Spinal cord (tissue), 9 donors: ENCODE measurements at regions not wholly inside any gene's neighbourhood (a gene's known extent, or its start where the extent isn't known, plus 50 kb on each side); places are given as distances from the start of the nearest gene placed in this dataset.

ENCODE experiments used
- DNase-seq, 6 donors: peaks; one replicate each; pipeline versions ENCODE4 v3.0.0 to v3.0.0-alpha.2; 2013 to 2015; ENCODE audit warnings: low spot score in 6 of 6, low read depth in 4 of 6
- H3K27ac ChIP-seq: one replicate; pipeline ENCODE4 v1.5.1; 2013; ENCODE audit warnings: low read depth, low read length, control low read depth
- H3K27me3 ChIP-seq: one replicate; pipeline ENCODE4 v1.6.1; 2013; ENCODE audit warnings: low read length; ENCODE audit not compliant: control insufficient read depth, insufficient read depth
- H3K36me3 ChIP-seq: one replicate; pipeline ENCODE4 v1.6.1; 2013; ENCODE audit warnings: low read length; ENCODE audit not compliant: control insufficient read depth, insufficient read depth
- H3K4me1 ChIP-seq: one replicate; pipeline ENCODE4 v1.6.1; 2013; ENCODE audit warnings: low read length; ENCODE audit not compliant: control insufficient read depth, insufficient read depth
- H3K4me3 ChIP-seq: one replicate; pipeline ENCODE4 v1.5.1; 2013; ENCODE audit warnings: low read depth, low read length, control low read depth
- H3K9me3 ChIP-seq: one replicate; pipeline ENCODE4 v1.6.1; 2013; ENCODE audit warnings: low read length; ENCODE audit not compliant: control insufficient read depth, insufficient read depth
- WGBS: methylation state at CpG from one replicate; pipeline ENCODE4 v1.1.5; 2013; ENCODE audit warnings: missing lambda C conversion rate; ENCODE audit not compliant: insufficient coverage; 5-methylcytosine and 5-hydroxymethylcytosine counted together
- donor health status: healthy.

DNA sequence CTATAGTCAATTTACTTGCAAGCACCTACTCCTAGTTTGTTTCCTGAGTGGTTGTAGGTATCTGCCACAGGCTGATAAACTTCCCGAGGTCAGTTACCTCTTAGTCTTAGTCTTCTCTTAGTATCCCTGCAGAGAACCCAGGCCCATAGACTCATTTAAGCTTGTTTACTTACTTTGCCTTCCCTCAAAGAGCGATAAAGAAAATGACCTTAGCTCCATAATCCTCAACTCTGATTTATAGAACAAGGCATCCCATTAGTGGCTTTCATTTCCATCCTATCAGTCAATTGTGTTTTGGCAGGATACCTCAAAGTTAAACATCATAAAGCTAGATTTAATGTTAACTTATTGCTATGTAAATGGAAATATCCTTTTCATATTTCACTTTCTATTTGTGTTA lies 119.7 kb downstream of the UCHL5 start:
- Histone ChIP-seq H3K27ac (no peak overlapping the region), H3K36me3 (no peaks in the 10 kb centered on the region), H3K4me3 (no peak overlapping the region), H3K9me3 (no peaks in the 10 kb centered on the region), H3K27me3 (no peaks in the 10 kb centered on the region), H3K4me1 (no peaks in the 10 kb centered on the region)
- no peak for DNase-seq
- 83% methylated on average over 2 of the region's 2 CpGs for whole genome bisulfite sequencing

DNA sequence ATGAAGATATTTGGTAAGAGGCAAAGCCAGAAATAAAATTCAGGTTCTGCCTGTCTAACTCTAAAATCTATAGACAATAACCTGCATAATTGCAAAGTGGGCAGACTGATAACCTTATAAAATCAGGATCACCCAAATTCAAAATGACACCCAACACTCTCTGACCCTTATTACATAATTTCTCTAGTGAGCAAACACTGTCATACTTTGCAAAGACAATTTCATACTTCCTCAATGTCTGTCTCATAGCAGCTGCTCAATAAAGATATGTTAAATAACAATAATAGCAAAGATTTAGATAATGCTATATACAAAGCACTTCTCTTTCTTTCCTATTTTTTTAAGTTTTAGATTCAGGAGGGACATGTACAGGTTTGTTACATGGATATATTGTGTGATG lies 118.5 kb downstream of the UCHL5 start:
- H3K27me3 ChIP-seq: no peaks in the 10 kb centered on the region
- H3K4me3 ChIP-seq: no peak overlapping the region
- H3K4me1 ChIP-seq: no peaks in the 10 kb centered on the region
- H3K36me3 ChIP-seq: no peaks in the 10 kb centered on the region
- no peak for DNase-seq
- H3K27ac ChIP-seq: no peak overlapping the region
- no peaks in the 10 kb centered on the region for H3K9me3 ChIP-seq

GRCh38 chr1:192941722-192942411 lies 117.3 kb downstream of the UCHL5 start:
- H3K9me3 ChIP-seq: no peaks in the 10 kb centered on the region
- 100% methylated on average over 1 of the region's 5 CpGs for WGBS
- no peaks in the 10 kb centered on the region for H3K36me3 ChIP-seq
- no peak overlapping the region for H3K4me3 ChIP-seq
- DNase-seq: no peak
- H3K4me1 ChIP-seq: no peaks in the 10 kb centered on the region
- H3K27me3 ChIP-seq: no peaks in the 10 kb centered on the region
- no peak overlapping the region for H3K27ac ChIP-seq

- H3K9me3 ChIP-seq: no peaks in the 10 kb centered on the region
- H3K36me3 ChIP-seq: no peaks in the 10 kb centered on the region
- DNase-seq: no peak
- no peak overlapping the region for H3K4me3 ChIP-seq
- no peaks in the 10 kb centered on the region for H3K27me3 ChIP-seq
- WGBS: no CpG with 5 or more reads among the region's 3 CpGs
- H3K27ac ChIP-seq: no peak overlapping the region
- no peaks in the 10 kb centered on the region for H3K4me1 ChIP-seq
Observed at GRCh38 chr1:192943108-192943507, 116.1 kb downstream of the UCHL5 start.

DNA sequence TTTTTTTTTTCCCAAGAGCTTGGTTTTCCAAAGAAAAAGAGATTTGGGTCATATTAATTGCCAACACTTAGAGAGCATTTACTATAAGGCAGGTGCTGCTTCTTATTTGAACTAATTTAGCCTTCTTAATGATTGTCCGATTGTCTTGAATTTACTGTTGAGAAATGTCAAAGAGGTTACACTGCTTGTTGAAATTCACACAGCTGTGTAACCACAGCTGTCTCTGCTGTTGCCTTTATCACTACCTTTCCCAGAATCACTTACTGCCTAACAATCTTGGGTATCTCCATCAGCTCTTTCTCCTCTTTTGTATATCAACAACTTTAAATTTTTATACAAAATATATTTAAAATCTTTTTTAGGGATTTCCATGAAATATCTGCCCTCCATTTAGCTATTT lies 115.6 kb downstream of the UCHL5 start:
- Histone ChIP-seq H3K27ac (no peak overlapping the region), H3K4me1 (no peaks in the 10 kb centered on the region), H3K9me3 (no peaks in the 10 kb centered on the region), H3K36me3 (no peaks in the 10 kb centered on the region), H3K4me3 (no peak overlapping the region), H3K27me3 (no peaks in the 10 kb centered on the region)
- no peak for DNase-seq
- WGBS: no CpG with 5 or more reads among the region's 1 CpG

- no peak for DNase-seq
- no peaks in the 10 kb centered on the region for H3K4me1 ChIP-seq
- no peak overlapping the region for H3K27ac ChIP-seq
- WGBS: 75% methylated on average over 3 of the region's 5 CpGs
- H3K4me3 ChIP-seq: no peak overlapping the region
- no peaks in the 10 kb centered on the region for H3K36me3 ChIP-seq
- H3K27me3 ChIP-seq: no peaks in the 10 kb centered on the region
- no peaks in the 10 kb centered on the region for H3K9me3 ChIP-seq
Observed at GRCh38 chr1:192945390-192946130, 113.6 kb downstream of the UCHL5 start.

- no peaks in the 10 kb centered on the region for H3K27me3 ChIP-seq
- H3K27ac ChIP-seq: no peak overlapping the region
- H3K36me3 ChIP-seq: no peaks in the 10 kb centered on the region
- no peaks in the 10 kb centered on the region for H3K4me1 ChIP-seq
- no peak overlapping the region for H3K4me3 ChIP-seq
- WGBS: 70% methylated on average over 5 of the region's 5 CpGs
- DNase-seq: no peak
- no peaks in the 10 kb centered on the region for H3K9me3 ChIP-seq
Observed at GRCh38 chr1:192949783-192950182, 109.4 kb downstream of the UCHL5 start.

DNA sequence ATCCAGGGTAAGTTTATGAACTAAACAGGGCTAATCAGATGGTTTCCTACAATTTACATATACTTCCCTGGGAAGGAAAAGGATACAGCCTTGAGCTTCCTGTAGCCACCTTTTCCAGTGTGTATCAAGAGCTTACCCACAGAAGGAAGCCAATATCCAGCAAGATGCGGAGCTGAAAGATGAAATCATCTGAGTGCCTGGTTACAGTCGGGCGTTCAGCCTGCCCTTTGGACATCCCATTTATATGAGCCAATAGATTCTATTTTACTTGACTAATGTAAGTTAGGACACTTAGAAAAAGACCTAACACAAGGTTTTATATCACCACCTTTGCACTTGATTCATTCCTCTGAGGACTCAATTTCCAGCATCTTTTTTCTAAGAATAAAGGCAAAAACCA lies 108.2 kb downstream of the UCHL5 start:
- no peaks in the 10 kb centered on the region for H3K27me3 ChIP-seq
- WGBS: no CpG with 5 or more reads among the region's 3 CpGs

DNA sequence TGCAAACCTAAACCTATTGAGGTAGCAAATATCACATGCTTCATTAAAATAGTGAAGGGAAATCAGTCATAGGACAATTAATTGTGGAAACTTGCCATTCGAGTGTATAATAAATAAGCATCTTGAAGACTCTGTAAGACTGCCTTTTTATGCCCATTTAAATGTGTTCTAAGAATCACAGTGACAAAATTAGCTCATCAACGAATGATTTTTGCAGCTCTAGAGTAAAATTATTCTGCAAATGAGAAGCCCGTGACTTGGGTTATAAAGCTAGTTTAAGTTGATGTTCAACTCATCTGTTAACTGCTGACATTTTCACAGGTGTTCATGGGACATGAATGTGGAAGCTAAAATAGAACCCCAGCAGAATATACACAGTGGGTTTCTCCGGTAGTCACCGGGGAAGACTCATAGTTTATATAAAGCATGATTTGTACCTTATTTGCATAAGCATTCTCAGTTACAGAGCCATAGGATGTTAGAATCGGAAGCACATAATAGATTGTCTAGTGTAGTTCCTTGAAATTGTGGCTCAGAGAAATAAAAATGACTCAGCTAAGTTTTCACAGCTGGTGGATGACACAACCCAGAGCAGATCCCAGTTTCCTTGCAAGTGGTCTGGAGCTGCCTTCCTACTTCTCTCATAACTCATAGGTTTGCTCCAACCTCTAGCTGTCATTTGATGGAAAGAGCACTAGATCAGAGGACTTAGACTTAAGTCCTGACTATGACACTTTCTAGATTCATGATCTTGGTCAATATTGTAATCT lies 107.3 kb downstream of the UCHL5 start:
- Histone ChIP-seq H3K27ac (no peak overlapping the region), H3K9me3 (no peaks in the 10 kb centered on the region), H3K27me3 (no peaks in the 10 kb centered on the region), H3K4me1 (no peaks in the 10 kb centered on the region), H3K36me3 (no peaks in the 10 kb centered on the region), H3K4me3 (no peak overlapping the region)
- peak in 2 of 6 donors; percentile 17 to 75 for DNase-seq
- WGBS: 67% methylated on average over 1 of the region's 6 CpGs

More for the DNA sequence above, 108.2 kb downstream of the UCHL5 start:
- Histone ChIP-seq H3K36me3 (no peaks in the 10 kb centered on the region), H3K4me3 (no peak overlapping the region), H3K27ac (no peak overlapping the region), H3K9me3 (no peaks in the 10 kb centered on the region), H3K4me1 (no peaks in the 10 kb centered on the region)
- DNase-seq: no peak
